ENCODE measurements at regions not wholly inside any gene's neighbourhood (a gene's known extent, or its start where the extent isn't known, plus 50 kb on each side); places are given as distances from the start of the nearest gene placed in this dataset.

- Histone ChIP-seq H4K20me1 (ENCODE audit: control insufficient read depth, extremely low read depth, insufficient read depth, low read length) (no peaks in the 10 kb centered on the region), H3K4me3 (ENCODE audit: control insufficient read depth in 2 of 3, extremely low read depth in 1 of 3, insufficient read depth in 2 of 3, low read depth in 1 of 3, low read length in 3 of 3) (no peak overlapping the region), H3K27me3 (ENCODE audit: control insufficient read depth, extremely low read depth, insufficient read depth, low read length) (no peaks in the 10 kb centered on the region), H3K4me1 (ENCODE audit: control insufficient read depth, extremely low read depth, insufficient read depth, low read length) (peaks cover 24% of the 10 kb centered on the region), H3K27ac (ENCODE audit: control insufficient read depth, insufficient read depth, low read length) (no peak overlapping the region), H3K36me3 (ENCODE audit: control insufficient read depth in 2 of 2, extremely low read depth in 1 of 2, insufficient read depth in 2 of 2, low read length in 2 of 2) (no peaks in the 10 kb centered on the region), H3K9ac (ENCODE audit: control insufficient read depth, extremely low read depth, insufficient read depth, low read length) (no peak overlapping the region), H3K9me3 (ENCODE audit: control insufficient read depth, low read depth, low read length) (no peaks in the 10 kb centered on the region), H3K9me1 (ENCODE audit: control insufficient read depth, extremely low read depth, insufficient read depth, low read length) (no peaks in the 10 kb centered on the region), H3K4me2 (ENCODE audit: control insufficient read depth, extremely low read depth, insufficient read depth, low read depth, low read length) (no peak overlapping the region), H2AFZ (ENCODE audit: control insufficient read depth, low read length) (no peak overlapping the region), H3K79me2 (ENCODE audit: control insufficient read depth, insufficient read depth, low read length) (no peaks in the 10 kb centered on the region)
- DNase-seq (ENCODE audit: low read depth, low spot score) (no peak), FAIRE-seq (no peak)
- dilution Hi-C loops (cut with MboI; ENCODE audit: extremely low pct_ligation_motif_present, low sequenced_read_pairs), result no loop called here
- TF ChIP-seq CTCF (optimal IDR thresholded peaks at IDR 0.05 in 1 of 3, IDR thresholded peaks at IDR 0.05 in 1 of 3, conservative IDR thresholded peaks at IDR 0.05 in 1 of 3; ENCODE audit: extremely low read depth in 1 of 3, insufficient read depth in 2 of 3, low read length in 3 of 3), result no peak
- no peak for TF ChIP-seq EZH2 (IDR thresholded peaks at IDR 0.05; ENCODE audit: low read length)
Measured at GRCh38 chr3:194000712-194001111, 135.2 kb upstream of the HES1 start.

GRCh38 chr3:194001728-194002459 is 134.1 kb upstream of the HES1 start:
- H3K27ac ChIP-seq (ENCODE audit: control insufficient read depth, insufficient read depth, low read length), result no peak overlapping the region

More at GRCh38 chr3:194001728-194002459, 134.1 kb upstream of the HES1 start:
- Histone ChIP-seq H3K4me3 (ENCODE audit: control insufficient read depth in 2 of 3, extremely low read depth in 1 of 3, insufficient read depth in 2 of 3, low read depth in 1 of 3, low read length in 3 of 3) (no peak overlapping the region), H3K36me3 (ENCODE audit: control insufficient read depth in 2 of 2, extremely low read depth in 1 of 2, insufficient read depth in 2 of 2, low read length in 2 of 2) (no peaks in the 10 kb centered on the region), H3K4me1 (ENCODE audit: control insufficient read depth, extremely low read depth, insufficient read depth, low read length) (peaks cover 24% of the 10 kb centered on the region), H3K4me2 (ENCODE audit: control insufficient read depth, extremely low read depth, insufficient read depth, low read depth, low read length) (no peak overlapping the region), H3K9me3 (ENCODE audit: control insufficient read depth, low read depth, low read length) (no peaks in the 10 kb centered on the region), H3K9ac (ENCODE audit: control insufficient read depth, extremely low read depth, insufficient read depth, low read length) (no peak overlapping the region), H3K9me1 (ENCODE audit: control insufficient read depth, extremely low read depth, insufficient read depth, low read length) (no peaks in the 10 kb centered on the region), H2AFZ (ENCODE audit: control insufficient read depth, low read length) (no peak overlapping the region), H4K20me1 (ENCODE audit: control insufficient read depth, extremely low read depth, insufficient read depth, low read length) (no peaks in the 10 kb centered on the region), H3K27me3 (ENCODE audit: control insufficient read depth, extremely low read depth, insufficient read depth, low read length) (no peaks in the 10 kb centered on the region), H3K79me2 (ENCODE audit: control insufficient read depth, insufficient read depth, low read length) (no peaks in the 10 kb centered on the region)
- DNase-seq (ENCODE audit: low read depth, low spot score) (no peak), FAIRE-seq (no peak)
- dilution Hi-C loops (cut with MboI; ENCODE audit: extremely low pct_ligation_motif_present, low sequenced_read_pairs), result no loop called here
- TF ChIP-seq CTCF (optimal IDR thresholded peaks at IDR 0.05 in 1 of 3, IDR thresholded peaks at IDR 0.05 in 1 of 3, conservative IDR thresholded peaks at IDR 0.05 in 1 of 3; ENCODE audit: extremely low read depth in 1 of 3, insufficient read depth in 2 of 3, low read length in 3 of 3) (no peak), EZH2 (IDR thresholded peaks at IDR 0.05; ENCODE audit: low read length) (no peak)

Measured in keratinocyte (primary cell).